ENCODE measurements at regions not wholly inside any gene's neighbourhood (a gene's known extent, or its start where the extent isn't known, plus 50 kb on each side); places are given as distances from the start of the nearest gene placed in this dataset.

DNA sequence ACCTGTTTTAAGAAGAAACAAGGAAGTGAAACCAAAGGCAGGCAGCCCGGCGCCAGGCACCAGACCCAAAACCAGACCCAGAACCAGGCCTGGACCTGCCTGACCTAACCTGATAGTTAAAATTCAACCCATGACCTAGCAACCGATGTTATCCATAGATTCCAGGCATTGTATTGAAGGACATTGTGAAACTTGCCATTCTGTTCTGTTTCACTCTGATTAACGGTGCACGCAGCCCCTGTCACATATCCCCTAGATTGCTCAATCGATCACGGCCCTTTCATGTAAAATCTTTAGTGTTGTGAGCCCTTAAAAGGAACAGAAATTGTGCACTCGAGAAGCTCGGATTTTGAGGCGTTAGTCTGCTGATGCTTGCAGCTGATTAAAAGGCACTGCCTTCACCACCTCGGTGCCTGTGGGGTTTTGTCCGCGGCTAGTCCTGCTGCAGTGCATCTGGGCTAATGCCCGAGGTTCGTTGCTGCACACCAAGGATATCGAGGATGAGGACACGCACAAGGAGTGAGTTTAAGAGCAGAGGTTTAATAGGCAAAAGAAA, 262.5 kb upstream of the TMEM132C start:
- no peaks in the 10 kb centered on the region for H3K27me3 ChIP-seq (ENCODE audit: insufficient read depth, low read length)
- no peaks in the 10 kb centered on the region for H3K36me3 ChIP-seq (ENCODE audit: insufficient read depth, low read length)
- no peaks in the 10 kb centered on the region for H3K4me1 ChIP-seq (ENCODE audit: insufficient read depth, low read length)
- H3K4me2 ChIP-seq (ENCODE audit: insufficient read depth, low read length): no peak overlapping the region
- H3K4me3 ChIP-seq (ENCODE audit: insufficient read depth, low read length): no peak overlapping the region
- TF ChIP-seq, protein P1, sequence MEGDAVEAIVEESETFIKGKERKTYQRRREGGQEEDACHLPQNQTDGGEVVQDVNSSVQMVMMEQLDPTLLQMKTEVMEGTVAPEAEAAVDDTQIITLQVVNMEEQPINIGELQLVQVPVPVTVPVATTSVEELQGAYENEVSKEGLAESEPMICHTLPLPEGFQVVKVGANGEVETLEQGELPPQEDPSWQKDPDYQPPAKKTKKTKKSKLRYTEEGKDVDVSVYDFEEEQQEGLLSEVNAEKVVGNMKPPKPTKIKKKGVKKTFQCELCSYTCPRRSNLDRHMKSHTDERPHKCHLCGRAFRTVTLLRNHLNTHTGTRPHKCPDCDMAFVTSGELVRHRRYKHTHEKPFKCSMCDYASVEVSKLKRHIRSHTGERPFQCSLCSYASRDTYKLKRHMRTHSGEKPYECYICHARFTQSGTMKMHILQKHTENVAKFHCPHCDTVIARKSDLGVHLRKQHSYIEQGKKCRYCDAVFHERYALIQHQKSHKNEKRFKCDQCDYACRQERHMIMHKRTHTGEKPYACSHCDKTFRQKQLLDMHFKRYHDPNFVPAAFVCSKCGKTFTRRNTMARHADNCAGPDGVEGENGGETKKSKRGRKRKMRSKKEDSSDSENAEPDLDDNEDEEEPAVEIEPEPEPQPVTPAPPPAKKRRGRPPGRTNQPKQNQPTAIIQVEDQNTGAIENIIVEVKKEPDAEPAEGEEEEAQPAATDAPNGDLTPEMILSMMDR (IDR thresholded peaks at IDR 0.05; ENCODE audit: extremely low read depth, low read depth, low read length): no peak
- no peaks in the 10 kb centered on the region for H4K20me1 ChIP-seq (ENCODE audit: insufficient read depth, low read length)
- no peak overlapping the region for H3K27ac ChIP-seq (ENCODE audit: low read depth, low read length)
- H3K9me3 ChIP-seq (ENCODE audit: low read depth, low read length): no peaks in the 10 kb centered on the region
- no peak overlapping the region for H2AFZ ChIP-seq (ENCODE audit: low read length)
- H3K79me2 ChIP-seq (ENCODE audit: insufficient read depth, low read length): no peaks in the 10 kb centered on the region
- no peak for DNase-seq (ENCODE audit: insufficient read length, low spot score, missing footprints)

DNA sequence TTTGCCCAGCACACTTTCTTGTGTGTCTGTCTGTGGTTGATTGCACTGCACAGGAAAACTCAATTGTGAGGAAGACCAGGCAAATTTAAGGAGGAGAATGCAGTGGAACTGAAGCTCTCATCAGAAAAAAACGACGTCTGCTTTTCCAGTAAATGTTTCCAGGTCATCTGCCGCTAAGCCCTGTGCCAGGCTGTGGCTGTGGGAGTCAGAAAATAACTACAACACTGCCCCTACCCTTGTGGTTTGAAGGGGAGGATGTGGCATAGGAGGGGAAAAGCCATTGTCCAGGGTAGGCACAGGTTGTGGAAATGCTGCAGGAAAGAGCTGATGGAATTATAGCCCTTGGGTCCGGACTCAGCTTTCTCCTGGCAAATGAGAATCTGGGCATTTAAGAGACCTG, 259.7 kb upstream of the TMEM132C start:
- no peak overlapping the region for H2AFZ ChIP-seq (ENCODE audit: low read length)
- H3K79me2 ChIP-seq (ENCODE audit: insufficient read depth, low read length): no peaks in the 10 kb centered on the region
- TF ChIP-seq, protein P1 (IDR thresholded peaks at IDR 0.05; ENCODE audit: extremely low read depth, low read depth, low read length): no peak
- no peak overlapping the region for H3K4me2 ChIP-seq (ENCODE audit: insufficient read depth, low read length)
- H3K36me3 ChIP-seq (ENCODE audit: insufficient read depth, low read length): no peaks in the 10 kb centered on the region
- no peak overlapping the region for H3K4me3 ChIP-seq (ENCODE audit: insufficient read depth, low read length)
- no peaks in the 10 kb centered on the region for H3K27me3 ChIP-seq (ENCODE audit: insufficient read depth, low read length)
- H4K20me1 ChIP-seq (ENCODE audit: insufficient read depth, low read length): no peaks in the 10 kb centered on the region
- no peak for DNase-seq (ENCODE audit: insufficient read length, low spot score, missing footprints)
- H3K9me3 ChIP-seq (ENCODE audit: low read depth, low read length): no peaks in the 10 kb centered on the region
- H3K4me1 ChIP-seq (ENCODE audit: insufficient read depth, low read length): no peaks in the 10 kb centered on the region
- H3K27ac ChIP-seq (ENCODE audit: low read depth, low read length): no peak overlapping the region

DNA sequence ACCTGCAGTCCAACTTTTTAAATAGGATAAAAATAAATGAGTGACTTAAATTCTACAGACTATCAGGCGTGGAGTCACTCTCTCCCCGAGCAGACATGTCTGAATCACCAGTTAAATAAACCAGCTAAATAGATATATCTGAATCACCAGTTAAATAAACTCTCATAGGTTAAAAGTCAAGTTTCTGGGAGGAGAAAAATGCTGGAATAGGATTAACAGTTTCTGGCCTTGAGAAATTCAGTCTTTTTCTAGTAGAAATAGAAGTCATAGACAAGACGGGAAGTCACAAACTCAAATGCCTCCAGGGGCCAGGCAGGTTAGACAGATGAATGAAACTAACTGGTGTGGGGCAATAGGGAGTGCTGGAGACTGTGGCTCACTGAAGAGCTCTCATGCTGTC, 258.6 kb upstream of the TMEM132C start:
- TF ChIP-seq, protein P1 (IDR thresholded peaks at IDR 0.05; ENCODE audit: extremely low read depth, low read depth, low read length): no peak
- H3K4me3 ChIP-seq (ENCODE audit: insufficient read depth, low read length): no peak overlapping the region
- peak; percentile 41 for DNase-seq (ENCODE audit: insufficient read length, low spot score, missing footprints)

DNA sequence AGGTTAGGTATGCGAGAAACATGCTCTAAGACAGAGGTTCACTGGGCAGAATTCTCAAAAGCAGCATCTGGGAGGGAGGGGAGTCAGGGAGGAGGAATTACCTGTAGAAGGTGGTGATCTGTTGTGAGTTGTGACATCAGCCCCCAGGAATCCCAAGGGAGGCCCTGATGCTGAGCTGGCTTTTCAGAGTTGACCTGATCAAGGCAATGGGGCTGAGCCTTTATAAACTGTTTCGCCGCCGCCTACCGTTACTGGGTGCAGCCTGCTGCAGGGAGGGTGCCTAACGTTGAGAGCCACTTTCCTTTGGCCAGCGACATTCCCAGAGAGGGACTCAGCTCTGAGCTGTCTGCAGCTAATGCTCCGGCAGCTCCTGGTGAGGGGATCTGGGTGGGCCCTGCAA, 257.9 kb upstream of the TMEM132C start:
- Histone ChIP-seq H3K36me3 (ENCODE audit: insufficient read depth, low read length) (no peaks in the 10 kb centered on the region), H3K4me3 (ENCODE audit: insufficient read depth, low read length) (no peak overlapping the region), H3K4me1 (ENCODE audit: insufficient read depth, low read length) (no peaks in the 10 kb centered on the region), H3K27me3 (ENCODE audit: insufficient read depth, low read length) (no peaks in the 10 kb centered on the region), H2AFZ (ENCODE audit: low read length) (no peak overlapping the region), H3K79me2 (ENCODE audit: insufficient read depth, low read length) (no peaks in the 10 kb centered on the region), H3K27ac (ENCODE audit: low read depth, low read length) (no peak overlapping the region), H3K4me2 (ENCODE audit: insufficient read depth, low read length) (no peak overlapping the region), H4K20me1 (ENCODE audit: insufficient read depth, low read length) (no peaks in the 10 kb centered on the region), H3K9me3 (ENCODE audit: low read depth, low read length) (no peaks in the 10 kb centered on the region)
- DNase-seq (ENCODE audit: insufficient read length, low spot score, missing footprints): peak; percentile 54
- TF ChIP-seq, protein P1 (IDR thresholded peaks at IDR 0.05; ENCODE audit: extremely low read depth, low read depth, low read length): no peak

More for the DNA sequence above, 258.6 kb upstream of the TMEM132C start:
- Histone ChIP-seq H3K27me3 (ENCODE audit: insufficient read depth, low read length) (no peaks in the 10 kb centered on the region), H3K4me1 (ENCODE audit: insufficient read depth, low read length) (no peaks in the 10 kb centered on the region), H2AFZ (ENCODE audit: low read length) (no peak overlapping the region), H4K20me1 (ENCODE audit: insufficient read depth, low read length) (no peaks in the 10 kb centered on the region), H3K27ac (ENCODE audit: low read depth, low read length) (no peak overlapping the region), H3K36me3 (ENCODE audit: insufficient read depth, low read length) (no peaks in the 10 kb centered on the region), H3K9me3 (ENCODE audit: low read depth, low read length) (no peaks in the 10 kb centered on the region), H3K79me2 (ENCODE audit: insufficient read depth, low read length) (no peaks in the 10 kb centered on the region), H3K4me2 (ENCODE audit: insufficient read depth, low read length) (no peak overlapping the region)
